Pons (tissue), 1 donor: ENCODE measurements at regions not wholly inside any gene's neighbourhood (a gene's known extent, or its start where the extent isn't known, plus 50 kb on each side); places are given as distances from the start of the nearest gene placed in this dataset.

Source experiments
- DNase-seq: peaks from one replicate; pipeline ENCODE4 v3.0.0-alpha.2; 2016; ENCODE audit warnings: low spot score

GRCh38 chr5:96588539-96588938, 73.6 kb upstream of the CAST start:
- DNase-seq, result no peak

- no peak for DNase-seq
These were observed 71.4 kb upstream of the CAST start for GRCh38 chr5:96590796-96591195.

- DNase-seq, result no peak
These were observed 66.7 kb upstream of the CAST start for GRCh38 chr5:96595300-96596090.

GRCh38 chr5:96597438-96598020, 64.6 kb upstream of the CAST start:
- DNase-seq, result no peak

- DNase-seq, result no peak
These were observed 61.0 kb upstream of the CAST start for GRCh38 chr5:96601200-96601599.

GRCh38 chr5:96601715-96602244, 60.4 kb upstream of the CAST start:
- peak; percentile 79 for DNase-seq

GRCh38 chr5:96602776-96603175, 59.4 kb upstream of the CAST start:
- no peak for DNase-seq

GRCh38 chr5:96605144-96605837, 56.9 kb upstream of the CAST start:
- no peak for DNase-seq

- DNase-seq, result no peak
These were observed 52.8 kb upstream of the CAST start for GRCh38 chr5:96609369-96609768.

- no peak for DNase-seq
These were observed 51.4 kb upstream of the CAST start for GRCh38 chr5:96610747-96611146.

- no peak for DNase-seq
These were observed 50.2 kb upstream of the CAST start for GRCh38 chr5:96611946-96612345.
